Kidney (tissue), 13 donors: ENCODE measurements at regions not wholly inside any gene's neighbourhood (a gene's known extent, or its start where the extent isn't known, plus 50 kb on each side); places are given as distances from the start of the nearest gene placed in this dataset.
A peak's percentile ranks its signal among the peaks of the same experiment; 100 is the strongest.
"Not testable (repeated sequence)": the region's sequence is repeated elsewhere in the genome, so short reads cannot be mapped to it uniquely, and the experiment has no call there.

Experiments used
- DNase-seq, 5 donors: peaks; one replicate each; pipeline ENCODE4 v3.0.0-alpha.2; 2013 to 2020
- FAIRE-seq: peaks from 2 replicates; lab custom pipeline; 2012; peaks lifted over from hg19 to GRCh38; lab: Jason Lieb, UNC
- H3K27ac ChIP-seq, 2 donors: one replicate each; pipeline ENCODE4 v1.7.0; 2013; ENCODE audit warnings: low read depth in 2 of 2, low read length in 2 of 2, inconsistent platforms in 1 of 2
- H3K27me3 ChIP-seq: one replicate; pipeline ENCODE4 v1.7.1; 2013; ENCODE audit warnings: low read length, inconsistent platforms; ENCODE audit not compliant: control insufficient read depth, insufficient read depth
- H3K36me3 ChIP-seq, 3 donors: one replicate each; pipeline versions ENCODE4 v1.7.0 to v1.7.1; 2013; ENCODE audit warnings: low read length in 3 of 3, control low read depth in 1 of 3, inconsistent platforms in 1 of 3; ENCODE audit not compliant: insufficient read depth in 3 of 3, control insufficient read depth in 2 of 3
- H3K4me1 ChIP-seq, 3 donors: one replicate each; pipeline versions ENCODE4 v1.7.0 to v1.7.1; 2013; ENCODE audit warnings: low read length in 3 of 3, inconsistent platforms in 1 of 3, low read depth in 1 of 3; ENCODE audit not compliant: control insufficient read depth in 2 of 3, insufficient read depth in 2 of 3
- H3K4me3 ChIP-seq, 3 donors: one replicate each; pipeline versions ENCODE4 v1.7.0 to v1.8.1; 2013; ENCODE audit warnings: low read length in 3 of 3, control low read depth in 1 of 3, inconsistent platforms in 1 of 3
- H3K9ac ChIP-seq, 3 donors: one replicate each; pipeline versions ENCODE4 v1.7.0 to v1.7.1; 2013; ENCODE audit warnings: low read length in 3 of 3, control low read depth in 1 of 3, inconsistent platforms in 1 of 3
- H3K9me3 ChIP-seq, 3 donors: one replicate each; pipeline versions ENCODE4 v1.7.0 to v1.7.1; 2013; ENCODE audit warnings: low read length in 3 of 3, control low read depth in 1 of 3, inconsistent platforms in 1 of 3; ENCODE audit not compliant: control insufficient read depth in 2 of 3, insufficient read depth in 1 of 3
- CTCF ChIP-seq: IDR thresholded peaks from 3 replicates; pipeline ENCODE4 v1.5.1; 2012; ENCODE audit warnings: mild to moderate bottlenecking, moderate library complexity, borderline replicate concordance; ENCODE audit not compliant: insufficient read depth; ENCODE audit errors: extremely low read depth
- intact Hi-C: fragments of 100-400 bp; cut with DNase I; formaldehyde crosslinking; loops from one replicate; pipeline ENCODE4 v1.11.1; 2022
- donor health status: control.
- donor health status: control.
- donor health status: control.
- donor health status: control.
- donor health status: control.
- donor health status: DM: yes; HTN: yes; CAD: no.
- donor health status: Normal renal cell carcinoma (clear cell type).

- FAIRE-seq, H3K9me3 ChIP-seq: not testable (repeated sequence)
Observed at GRCh38 chr11:3583476-3583875, 58.3 kb downstream of the ART5 start.

GRCh38 chr11:3581389-3581725, 60.4 kb downstream of the ART5 start:
- FAIRE-seq: not testable (repeated sequence)

More at GRCh38 chr11:3583476-3583875, 58.3 kb downstream of the ART5 start:
- H3K36me3 ChIP-seq, DNase-seq, H3K4me1 ChIP-seq, H3K27ac ChIP-seq, intact Hi-C loops, H3K4me3 ChIP-seq, H3K9ac ChIP-seq, H3K27me3 ChIP-seq: not testable (repeated sequence)

GRCh38 chr11:3580487-3581388, 61.1 kb downstream of the ART5 start:
- H3K27me3 ChIP-seq, H3K9me3 ChIP-seq, intact Hi-C loops, H3K4me1 ChIP-seq, H3K9ac ChIP-seq, FAIRE-seq, H3K36me3 ChIP-seq, H3K27ac ChIP-seq: not testable (repeated sequence)
- TF ChIP-seq CTCF: peak; percentile 65
- peak overlapping the region in 1 of 3 donors; percentile 44 for H3K4me3 ChIP-seq
- peak; percentile 49 to 84 (median 56) for DNase-seq

More at GRCh38 chr11:3581389-3581725, 60.4 kb downstream of the ART5 start:
- intact Hi-C loops, H3K36me3 ChIP-seq, H3K9ac ChIP-seq, H3K4me1 ChIP-seq, H3K4me3 ChIP-seq, H3K27ac ChIP-seq, H3K27me3 ChIP-seq, H3K9me3 ChIP-seq: not testable (repeated sequence)
- DNase-seq: peak in 2 of 5 donors; percentile 71 to 79

GRCh38 chr11:3579600-3580459, 62.0 kb downstream of the ART5 start:
- H3K27me3 ChIP-seq, H3K4me1 ChIP-seq, H3K9me3 ChIP-seq, intact Hi-C loops, H3K9ac ChIP-seq, FAIRE-seq, H3K4me3 ChIP-seq, H3K36me3 ChIP-seq, H3K27ac ChIP-seq: not testable (repeated sequence)
- peak in 1 of 5 donors; percentile 6 for DNase-seq

- peak in 3 of 5 donors; percentile 21 to 51 (median 24) for DNase-seq
- H3K9me3 ChIP-seq, H3K4me3 ChIP-seq, H3K36me3 ChIP-seq, intact Hi-C loops, FAIRE-seq, H3K27ac ChIP-seq, H3K27me3 ChIP-seq, H3K4me1 ChIP-seq, H3K9ac ChIP-seq: not testable (repeated sequence)
Observed at GRCh38 chr11:3576066-3576604, 65.7 kb downstream of the ART5 start.

GRCh38 chr11:3572976-3573647, 68.7 kb downstream of the ART5 start:
- H3K27ac ChIP-seq, H3K36me3 ChIP-seq, H3K4me3 ChIP-seq, H3K4me1 ChIP-seq, FAIRE-seq, H3K9me3 ChIP-seq, DNase-seq, H3K9ac ChIP-seq, intact Hi-C loops, H3K27me3 ChIP-seq: not testable (repeated sequence)

GRCh38 chr11:3571752-3572151, 70.0 kb downstream of the ART5 start:
- H3K4me3 ChIP-seq, FAIRE-seq, H3K9me3 ChIP-seq, H3K27ac ChIP-seq, DNase-seq, H3K36me3 ChIP-seq, H3K27me3 ChIP-seq, H3K9ac ChIP-seq, intact Hi-C loops, H3K4me1 ChIP-seq: not testable (repeated sequence)
